ENCODE measurements at regions not wholly inside any gene's neighbourhood (a gene's known extent, or its start where the extent isn't known, plus 50 kb on each side); places are given as distances from the start of the nearest gene placed in this dataset.
"Not testable (repeated sequence)": the region's sequence is repeated elsewhere in the genome, so short reads cannot be mapped to it uniquely, and the experiment has no call there.

GRCh38 chr12:131244157-131244688, 290.5 kb downstream of the ADGRD1 start:
- DNase-seq (ENCODE audit: extremely low spot score) = not testable (repeated sequence)
- WGBS = 62% methylated on average over 9 of the region's 15 CpGs

GRCh38 chr12:131245161-131245560, 291.5 kb downstream of the ADGRD1 start:
- H3K27ac ChIP-seq (ENCODE audit: low read depth); H3K4me1 ChIP-seq (ENCODE audit: insufficient read depth); DNase-seq (ENCODE audit: extremely low spot score); H3K4me3 ChIP-seq (ENCODE audit: low read depth, low read length); H3K36me3 ChIP-seq (ENCODE audit: insufficient read depth): not testable (repeated sequence)
- 83% methylated on average over 8 of the region's 8 CpGs for WGBS

More at GRCh38 chr12:131244157-131244688, 290.5 kb downstream of the ADGRD1 start:
- H3K4me1 ChIP-seq (ENCODE audit: insufficient read depth); H3K36me3 ChIP-seq (ENCODE audit: insufficient read depth); H3K27ac ChIP-seq (ENCODE audit: low read depth); H3K4me3 ChIP-seq (ENCODE audit: low read depth, low read length): not testable (repeated sequence)

GRCh38 chr12:131245564-131246355, 292.1 kb downstream of the ADGRD1 start:
- no peak overlapping the region for H3K4me3 ChIP-seq (ENCODE audit: low read depth, low read length)
- WGBS = 87% methylated on average over 14 of the region's 14 CpGs

GRCh38 chr12:131247026-131247725, 293.5 kb downstream of the ADGRD1 start:
- not testable (repeated sequence) for H3K27ac ChIP-seq (ENCODE audit: low read depth); H3K36me3 ChIP-seq (ENCODE audit: insufficient read depth); H3K4me3 ChIP-seq (ENCODE audit: low read depth, low read length); H3K4me1 ChIP-seq (ENCODE audit: insufficient read depth); DNase-seq (ENCODE audit: extremely low spot score)
- WGBS = 57% methylated on average over 15 of the region's 15 CpGs

More at GRCh38 chr12:131245564-131246355, 292.1 kb downstream of the ADGRD1 start:
- H3K27ac ChIP-seq (ENCODE audit: low read depth) = no peak overlapping the region
- DNase-seq (ENCODE audit: extremely low spot score) = no peak
- no peaks in the 10 kb centered on the region for H3K36me3 ChIP-seq (ENCODE audit: insufficient read depth)
- no peaks in the 10 kb centered on the region for H3K4me1 ChIP-seq (ENCODE audit: insufficient read depth)

GRCh38 chr12:131247875-131248274, 294.2 kb downstream of the ADGRD1 start:
- WGBS = 71% methylated on average over 6 of the region's 6 CpGs
- H3K4me1 ChIP-seq (ENCODE audit: insufficient read depth); H3K4me3 ChIP-seq (ENCODE audit: low read depth, low read length); H3K27ac ChIP-seq (ENCODE audit: low read depth); H3K36me3 ChIP-seq (ENCODE audit: insufficient read depth); DNase-seq (ENCODE audit: extremely low spot score): not testable (repeated sequence)

- Histone ChIP-seq H3K27ac (ENCODE audit: low read depth) (no peak overlapping the region), H3K4me1 (ENCODE audit: insufficient read depth) (no peaks in the 10 kb centered on the region), H3K4me3 (ENCODE audit: low read depth, low read length) (no peak overlapping the region), H3K36me3 (ENCODE audit: insufficient read depth) (no peaks in the 10 kb centered on the region)
- 66% methylated on average over 4 of the region's 4 CpGs for WGBS
- no peak for DNase-seq (ENCODE audit: extremely low spot score)
These were observed 295.7 kb downstream of the ADGRD1 start for GRCh38 chr12:131249246-131250027.

- WGBS = 69% methylated on average over 20 of the region's 20 CpGs
- no peak for DNase-seq (ENCODE audit: extremely low spot score)
- H3K27ac ChIP-seq (ENCODE audit: low read depth) = no peak overlapping the region
These were observed 296.6 kb downstream of the ADGRD1 start for GRCh38 chr12:131250028-131250950.

GRCh38 chr12:131250951-131251315, 297.2 kb downstream of the ADGRD1 start:
- Histone ChIP-seq H3K36me3 (ENCODE audit: insufficient read depth) (no peaks in the 10 kb centered on the region), H3K4me3 (ENCODE audit: low read depth, low read length) (no peak overlapping the region), H3K4me1 (ENCODE audit: insufficient read depth) (no peaks in the 10 kb centered on the region), H3K27ac (ENCODE audit: low read depth) (no peak overlapping the region)
- 81% methylated on average over 10 of the region's 10 CpGs for WGBS
- no peak for DNase-seq (ENCODE audit: extremely low spot score)

More at GRCh38 chr12:131250028-131250950, 296.6 kb downstream of the ADGRD1 start:
- no peaks in the 10 kb centered on the region for H3K36me3 ChIP-seq (ENCODE audit: insufficient read depth)
- H3K4me1 ChIP-seq (ENCODE audit: insufficient read depth) = no peaks in the 10 kb centered on the region
- no peak overlapping the region for H3K4me3 ChIP-seq (ENCODE audit: low read depth, low read length)

GRCh38 chr12:131251336-131252101, 297.8 kb downstream of the ADGRD1 start:
- no peak for DNase-seq (ENCODE audit: extremely low spot score)
- no peak overlapping the region for H3K27ac ChIP-seq (ENCODE audit: low read depth)
- no peaks in the 10 kb centered on the region for H3K36me3 ChIP-seq (ENCODE audit: insufficient read depth)
- no peaks in the 10 kb centered on the region for H3K4me1 ChIP-seq (ENCODE audit: insufficient read depth)
- no peak overlapping the region for H3K4me3 ChIP-seq (ENCODE audit: low read depth, low read length)
- WGBS = 78% methylated on average over 16 of the region's 16 CpGs

- no peak for DNase-seq (ENCODE audit: extremely low spot score)
- 85% methylated on average over 6 of the region's 6 CpGs for WGBS
- no peak overlapping the region for H3K27ac ChIP-seq (ENCODE audit: low read depth)
- no peaks in the 10 kb centered on the region for H3K4me1 ChIP-seq (ENCODE audit: insufficient read depth)
- H3K36me3 ChIP-seq (ENCODE audit: insufficient read depth) = no peaks in the 10 kb centered on the region
- no peak overlapping the region for H3K4me3 ChIP-seq (ENCODE audit: low read depth, low read length)
These were observed 299.8 kb downstream of the ADGRD1 start for GRCh38 chr12:131253376-131254026.

GRCh38 chr12:131254374-131254773, 300.7 kb downstream of the ADGRD1 start:
- H3K4me1 ChIP-seq (ENCODE audit: insufficient read depth) = no peaks in the 10 kb centered on the region
- no peaks in the 10 kb centered on the region for H3K36me3 ChIP-seq (ENCODE audit: insufficient read depth)
- DNase-seq (ENCODE audit: extremely low spot score) = no peak
- H3K4me3 ChIP-seq (ENCODE audit: low read depth, low read length) = no peak overlapping the region
- WGBS = 83% methylated on average over 2 of the region's 2 CpGs
- no peak overlapping the region for H3K27ac ChIP-seq (ENCODE audit: low read depth)

- Histone ChIP-seq H3K4me1 (ENCODE audit: insufficient read depth) (no peaks in the 10 kb centered on the region), H3K27ac (ENCODE audit: low read depth) (no peak overlapping the region), H3K4me3 (ENCODE audit: low read depth, low read length) (no peak overlapping the region), H3K36me3 (ENCODE audit: insufficient read depth) (no peaks in the 10 kb centered on the region)
- WGBS = 76% methylated on average over 8 of the region's 8 CpGs
- DNase-seq (ENCODE audit: extremely low spot score) = no peak
These were observed 304.7 kb downstream of the ADGRD1 start for GRCh38 chr12:131258398-131258797.
